ENCODE measurements at regions not wholly inside any gene's neighbourhood (a gene's known extent, or its start where the extent isn't known, plus 50 kb on each side); places are given as distances from the start of the nearest gene placed in this dataset.
A peak's percentile ranks its signal among the peaks of the same experiment; 100 is the strongest.

GRCh38 chr2:47254464-47254863, 78.2 kb upstream of the CALM2 start:
- ATAC-seq (ENCODE audit: low read depth): peak; percentile 45
- H3K4me1 Mint-ChIP-seq: peaks cover 7% of the 10 kb centered on the region

GRCh38 chr2:47253447-47253846, 77.1 kb upstream of the CALM2 start:
- Histone ChIP-seq H3K9me3 (ENCODE audit: control extremely low read depth in 1 of 3, control insufficient read depth in 2 of 3, insufficient read depth in 1 of 3, low read length in 2 of 3) (no peaks in the 10 kb centered on the region), H3K4me2 (replicated peaks; ENCODE audit: low read depth, low read length, poor library complexity, severe bottlenecking) (no peak overlapping the region), H4K20me1 (ENCODE audit: control insufficient read depth, insufficient read depth, low read length, poor library complexity, severe bottlenecking) (no peaks in the 10 kb centered on the region), H3K36me3 (replicated peaks in 1 of 2; ENCODE audit: control extremely low read depth in 1 of 2, control insufficient read depth in 1 of 2, extremely low read depth in 1 of 2, insufficient read depth in 2 of 2, low read length in 1 of 2) (no peaks in the 10 kb centered on the region), H3K27ac (ENCODE audit: low read length in 2 of 2) (no peak overlapping the region), H3K4me1 (ENCODE audit: control insufficient read depth in 2 of 2, insufficient read depth in 2 of 2, low read length in 2 of 2) (peaks cover 0 to 9% of the 10 kb centered on the region in 2 donors), H3K4me3 (ENCODE audit: control extremely low read depth in 1 of 5, extremely low read depth in 1 of 5, insufficient read depth in 1 of 5, low read depth in 2 of 5, low read length in 4 of 5) (no peak overlapping the region), H2AFZ (ENCODE audit: insufficient read depth, low read depth, low read length, poor library complexity, severe bottlenecking) (no peak overlapping the region), H3K27me3 (replicated peaks in 1 of 4; ENCODE audit: control extremely low read depth in 1 of 4, control insufficient read depth in 3 of 4, insufficient read depth in 4 of 4, low read length in 3 of 4) (peaks cover 0 to 2% (median 0%) of the 10 kb centered on the region in 4 experiments), H3K9ac (ENCODE audit: low read length) (no peak overlapping the region), H3K79me2 (ENCODE audit: control insufficient read depth, insufficient read depth, low read length) (no peaks in the 10 kb centered on the region)
- TF ChIP-seq EZH2 (IDR thresholded peaks at IDR 0.05; ENCODE audit: borderline replicate concordance, insufficient read depth, low read depth, low read length, poor library complexity, severe bottlenecking) (no peak), CTCF (IDR thresholded peaks at IDR 0.05) (no peak)
- POLR2A ChIA-PET: no interaction called here
- intact Hi-C loops (cut with micrococcal nuclease): no loop called here
- Mint-ChIP-seq H3K4me3 (no peak overlapping the region), H3K4me1 (peaks cover 7% of the 10 kb centered on the region), H3K9me3 (ENCODE audit: insufficient read depth) (no peaks in the 10 kb centered on the region), H3K27ac (no peak overlapping the region), H3K27me3 (no peaks in the 10 kb centered on the region)
- ATAC-seq (ENCODE audit: low read depth): no peak
- WGBS (ENCODE audit: insufficient coverage): 100% methylated on average over 1 of the region's 5 CpGs
- no peak for DNase-seq
- CTCF ChIA-PET: interaction anchor here (1.1 to 1.6 kb wide), 2 partner anchors 18 to 48 kb away, joined by 8 read pairs; no protein-coding TSS in a partner anchor

More at GRCh38 chr2:47254464-47254863, 78.2 kb upstream of the CALM2 start:
- ChIA-PET POLR2A (interaction anchor here (0.7 kb wide), 1 partner anchor 310 kb away, joined by 3 read pairs; no protein-coding TSS in a partner anchor), CTCF (interaction anchor here (1.1 to 1.6 kb wide), 2 partner anchors 17 to 47 kb away, joined by 8 read pairs; no protein-coding TSS in a partner anchor)
- H2AFZ ChIP-seq (ENCODE audit: insufficient read depth, low read depth, low read length, poor library complexity, severe bottlenecking): peak overlapping the region; percentile 3
- peaks cover 0 to 2% (median 0%) of the 10 kb centered on the region in 4 experiments for H3K27me3 ChIP-seq (replicated peaks in 1 of 4; ENCODE audit: control extremely low read depth in 1 of 4, control insufficient read depth in 3 of 4, insufficient read depth in 4 of 4, low read length in 3 of 4)
- 19% methylated on average over 5 of the region's 5 CpGs for WGBS (ENCODE audit: insufficient coverage)
- peaks cover 0 to 9% of the 10 kb centered on the region in 2 donors for H3K4me1 ChIP-seq (ENCODE audit: control insufficient read depth in 2 of 2, insufficient read depth in 2 of 2, low read length in 2 of 2)
- H3K27ac ChIP-seq (ENCODE audit: low read length in 2 of 2): no peak overlapping the region
- Mint-ChIP-seq H3K4me3 (no peak overlapping the region), H3K27ac (no peak overlapping the region), H3K9me3 (ENCODE audit: insufficient read depth) (no peaks in the 10 kb centered on the region), H3K27me3 (no peaks in the 10 kb centered on the region)
- no peak overlapping the region for H3K4me3 ChIP-seq (ENCODE audit: control extremely low read depth in 1 of 5, extremely low read depth in 1 of 5, insufficient read depth in 1 of 5, low read depth in 2 of 5, low read length in 4 of 5)
- no peak overlapping the region for H3K9ac ChIP-seq (ENCODE audit: low read length)
- no peaks in the 10 kb centered on the region for H3K9me3 ChIP-seq (ENCODE audit: control extremely low read depth in 1 of 3, control insufficient read depth in 2 of 3, insufficient read depth in 1 of 3, low read length in 2 of 3)
- H3K4me2 ChIP-seq (replicated peaks; ENCODE audit: low read depth, low read length, poor library complexity, severe bottlenecking): no peak overlapping the region
- H3K36me3 ChIP-seq (replicated peaks in 1 of 2; ENCODE audit: control extremely low read depth in 1 of 2, control insufficient read depth in 1 of 2, extremely low read depth in 1 of 2, insufficient read depth in 2 of 2, low read length in 1 of 2): no peaks in the 10 kb centered on the region
- intact Hi-C loops (cut with micrococcal nuclease): no loop called here
- peak; percentile 48 for DNase-seq
- TF ChIP-seq EZH2 (IDR thresholded peaks at IDR 0.05; ENCODE audit: borderline replicate concordance, insufficient read depth, low read depth, low read length, poor library complexity, severe bottlenecking): no peak
- TF ChIP-seq CTCF (IDR thresholded peaks at IDR 0.05): no peak
- no peaks in the 10 kb centered on the region for H4K20me1 ChIP-seq (ENCODE audit: control insufficient read depth, insufficient read depth, low read length, poor library complexity, severe bottlenecking)
- H3K79me2 ChIP-seq (ENCODE audit: control insufficient read depth, insufficient read depth, low read length): no peaks in the 10 kb centered on the region
